K562 (cell line): ENCODE measurements at regions not wholly inside any gene's neighbourhood (a gene's known extent, or its start where the extent isn't known, plus 50 kb on each side); places are given as distances from the start of the nearest gene placed in this dataset.

Experiments
- ATAC-seq: fragments of 200-7000 bp; cut with Tn5 transposase; 3 replicates; pipeline ENCODE4 v1.9.1; 2020; ENCODE audit warnings: moderate library complexity
- BruUV-seq: library from RNA; stranded (reverse); fragments of 400-500 nt; replicated peaks from 2 replicates; lab custom pipeline; 2021; lab: Mats Ljungman, UMichigan
- CTCF ChIA-PET: fragments of 300-600 bp; formaldehyde crosslinking; extraction: SDS; loops from one replicate; lab custom pipeline; 2021; ENCODE audit warnings: low intra/inter-chr PET ratio; lab: Yijun Ruan, JAX
- POLR2A ChIA-PET: fragments of 300-600, 350-650 bp; sonication (Branson Sonifier 250); formaldehyde crosslinking; extraction: SDS; loops from one replicate; lab custom pipeline; 2021; ENCODE audit warnings: antibody characterized with exemption, inconsistent platforms; lab: Yijun Ruan, JAX
- DNase-seq, 4 experiments: peaks; one replicate each; pipeline versions ENCODE4 v3.0.0 to v3.0.0-alpha.2; 2011 to 2018; ENCODE audit warnings: low spot score in 3 of 4, mixed read lengths in 3 of 4; ENCODE audit errors: extremely low read depth in 1 of 4
- FAIRE-seq: peaks from 2 replicates; lab custom pipeline; 2011; peaks lifted over from hg19 to GRCh38; lab: Jason Lieb, UNC
- H2AFZ ChIP-seq: 2 replicates; pipeline ENCODE4 v1.6.0; 2011; ENCODE audit warnings: low read depth, low read length, control low read depth, inconsistent platforms
- H3K27ac ChIP-seq: fragments of 200-600 bp; 3 replicates; pipeline ENCODE4 v1.8.0; 2011; ENCODE audit warnings: low read depth, mild to moderate bottlenecking, control low read depth, inconsistent platforms, low read length, moderate library complexity, mixed read lengths; ENCODE audit errors: extremely low read depth
- H3K27me3 ChIP-seq, 2 experiments: fragments of 300-600 bp in 1 of 2; 2 replicates in 1 of 2; 3 replicates in 1 of 2; pipeline versions ENCODE4 v1.6.0 to v1.8.0; 2011; ENCODE audit warnings: inconsistent platforms in 2 of 2, low read length in 2 of 2, mild to moderate bottlenecking in 1 of 2, mixed read lengths in 1 of 2, moderate library complexity in 1 of 2; ENCODE audit not compliant: control insufficient read depth in 2 of 2, insufficient read depth in 2 of 2
- H3K36me3 ChIP-seq: fragments of 300-600 bp; 3 replicates; pipeline ENCODE4 v1.8.0; 2011; ENCODE audit warnings: mild to moderate bottlenecking, low read length, inconsistent platforms; ENCODE audit not compliant: control insufficient read depth, insufficient read depth
- H3K4me1 ChIP-seq, 2 experiments: fragments of 200-600 bp in 1 of 2; replicated peaks in 1 of 2; 2 replicates in 1 of 2; 3 replicates in 1 of 2; pipeline versions ENCODE4 v1.5.1 to v1.8.0; 2011; ENCODE audit warnings: inconsistent platforms in 2 of 2, low read length in 2 of 2, mild to moderate bottlenecking in 1 of 2, mixed read lengths in 1 of 2, moderate library complexity in 1 of 2; ENCODE audit not compliant: control insufficient read depth in 2 of 2, insufficient read depth in 2 of 2
- H3K4me2 ChIP-seq: 2 replicates; pipeline ENCODE4 v1.6.1; 2011; ENCODE audit warnings: low read length, control low read depth, inconsistent platforms, mixed read lengths; ENCODE audit not compliant: insufficient read depth
- H3K4me3 ChIP-seq: fragments of 200-600 bp; sonication (generic), shearing (Covaris generic); 2 replicates; pipeline ENCODE4 v1.5.1; 2016; ENCODE audit warnings: control low read depth, inconsistent platforms
- H3K79me2 ChIP-seq: fragments of 200-600 bp; 3 replicates; pipeline ENCODE4 v1.8.0; 2011; ENCODE audit warnings: low read length, inconsistent platforms; ENCODE audit not compliant: control insufficient read depth, insufficient read depth
- H3K9ac ChIP-seq, 2 experiments: 2 replicates each; pipeline versions ENCODE4 v1.6.0 to v1.6.1; 2011; ENCODE audit warnings: low read depth in 2 of 2, low read length in 2 of 2, control low read depth in 1 of 2, inconsistent platforms in 1 of 2, mild to moderate bottlenecking in 1 of 2, mixed read lengths in 1 of 2; ENCODE audit not compliant: insufficient read depth in 1 of 2
- H3K9me1 ChIP-seq: one replicate; pipeline ENCODE4 v1.6.0; 2011; ENCODE audit warnings: inconsistent platforms, mild to moderate bottlenecking, low read length, moderate library complexity; ENCODE audit not compliant: control insufficient read depth, insufficient read depth
- H3K9me3 ChIP-seq: replicated peaks from 2 replicates; pipeline ENCODE4 v1.5.1; 2011; ENCODE audit warnings: low read depth, low read length, inconsistent platforms; ENCODE audit not compliant: control insufficient read depth, insufficient read depth
- H4K20me1 ChIP-seq: replicated peaks from 2 replicates; pipeline ENCODE4 v1.6.1; 2011; ENCODE audit warnings: low read length, inconsistent platforms, mixed read lengths; ENCODE audit not compliant: control insufficient read depth, insufficient read depth
- HIVEP1 ChIP-seq: fragments of 250-450 bp; sonication (Bioruptor Pico); IDR thresholded peaks from 2 replicates; pipeline ENCODE4 v1.4.0; 2020; ENCODE audit warnings: mild to moderate bottlenecking
- MAX ChIP-seq: sonication (generic); formaldehyde crosslinking; IDR thresholded peaks from 2 replicates; pipeline ENCODE4 v1.9.0; 2022; ENCODE audit warnings: mild to moderate bottlenecking, missing genetic modification reagents
- MYC ChIP-seq, 2 experiments: fragments of 250-450 bp in 1 of 2; sonication (Bioruptor Pico) in 1 of 2; IDR thresholded peaks; 2 replicates each; pipeline versions ENCODE4 v1.5.1 to v1.6.1; 2012 to 2021; ENCODE audit warnings: low read depth in 2 of 2, borderline replicate concordance in 1 of 2, improper control_type of control experiment in 1 of 2, low read length in 1 of 2, mild to moderate bottlenecking in 1 of 2, moderate library complexity in 1 of 2
- SP2 ChIP-seq: IDR thresholded peaks from 2 replicates; pipeline ENCODE4 v1.6.1; 2011; ENCODE audit warnings: mild to moderate bottlenecking, low read depth, low read length, moderate library complexity; ENCODE audit not compliant: poor library complexity, severe bottlenecking; ENCODE audit errors: extremely low read depth
- TBP ChIP-seq: optimal IDR thresholded peaks from 2 replicates; pipeline ENCODE3; 2011; ENCODE audit warnings: low read depth, low read length, improper control_type of control experiment
- ZNF695 ChIP-seq: fragments of 450-650 bp; formaldehyde crosslinking; IDR thresholded peaks from 2 replicates; pipeline ENCODE4 v1.4.0; 2020; ENCODE audit warnings: mild to moderate bottlenecking, moderate library complexity
- WGBS: fragments of 100-300 bp; shearing (Covaris generic); methylation state at CpG from one replicate; pipeline ENCODE4 v1.1.6; 2016; ENCODE audit warnings: low coverage, mixed read lengths; ENCODE audit not compliant: insufficient coverage; ENCODE audit errors: missing lambda C conversion rate; 5-methylcytosine and 5-hydroxymethylcytosine counted together
- in situ Hi-C: fragments of 300-500 bp; cut with MboI; formaldehyde crosslinking; loops from 4 replicates; pipeline ENCODE4 v1.15.0; 2018; ENCODE audit warnings: inconsistent platforms, mixed read lengths
- intact Hi-C: fragments of 100-400 bp; cut with micrococcal nuclease; formaldehyde crosslinking; loops from 2 replicates; pipeline ENCODE4 v1.14.2; 2022

GRCh38 chr5:164881442-164881841 lies 1376.0 kb downstream of the MAT2B start:
- Histone ChIP-seq H3K27me3 (no peaks in the 10 kb centered on the region), H3K9ac (no peak overlapping the region), H4K20me1 (no peaks in the 10 kb centered on the region), H3K27ac (no peak overlapping the region), H2AFZ (no peak overlapping the region), H3K9me1 (no peaks in the 10 kb centered on the region), H3K4me2 (no peak overlapping the region), H3K4me3 (no peak overlapping the region), H3K79me2 (no peaks in the 10 kb centered on the region), H3K36me3 (no peaks in the 10 kb centered on the region), H3K4me1 (no peaks in the 10 kb centered on the region)
- ATAC-seq (no peak), DNase-seq (no peak), FAIRE-seq (no peak)
- 0% methylated on average over 11 of the region's 12 CpGs for WGBS
- BruUV-seq: no TSS peak
- POLR2A ChIA-PET: no interaction called here
- intact Hi-C loops: no loop called here
- TF ChIP-seq ZNF695 (CRISPR knock-in tag): no peak
- no peak for TF ChIP-seq SP2
- TF ChIP-seq, all 486 proteins: peak for 0
- no peaks in the 10 kb centered on the region for H3K9me3 ChIP-seq
- CTCF ChIA-PET: no interaction called here
- in situ Hi-C loops: no loop called here

- Histone ChIP-seq H3K4me1 (no peaks in the 10 kb centered on the region), H4K20me1 (no peaks in the 10 kb centered on the region), H3K4me2 (no peak overlapping the region), H3K4me3 (no peak overlapping the region), H3K79me2 (no peaks in the 10 kb centered on the region), H3K27ac (no peak overlapping the region), H2AFZ (no peak overlapping the region), H3K9ac (no peak overlapping the region), H3K9me3 (no peaks in the 10 kb centered on the region), H3K36me3 (no peaks in the 10 kb centered on the region), H3K27me3 (no peaks in the 10 kb centered on the region), H3K9me1 (no peaks in the 10 kb centered on the region)
- ChIA-PET POLR2A (no interaction called here), CTCF (no interaction called here)
- in situ Hi-C loops: no loop called here
- intact Hi-C loops: no loop called here
- 0% methylated on average over 3 of the region's 3 CpGs for WGBS
- DNase-seq (no peak), FAIRE-seq (no peak), ATAC-seq (no peak)
- BruUV-seq: no TSS peak
- TF ChIP-seq MYC (IDR thresholded peaks at IDR 0.05; ENCODE audit: low read depth, low read length) (no peak), MYC (CRISPR knock-in tag; IDR thresholded peaks at IDR 0.05; ENCODE audit: borderline replicate concordance, low read depth) (no peak), HIVEP1 (no peak), TBP (no peak), MAX (CRISPR knock-in tag) (no peak)
Measured at GRCh38 chr5:164885179-164885578, 1379.8 kb downstream of the MAT2B start.
